ENCODE measurements at regions not wholly inside any gene's neighbourhood (a gene's known extent, or its start where the extent isn't known, plus 50 kb on each side); places are given as distances from the start of the nearest gene placed in this dataset.

GRCh38 chr13:33722216-33722915, 95.6 kb upstream of the RFC3 start:
- peaks cover 5% of the 10 kb centered on the region for H3K4me1 ChIP-seq (ENCODE audit: insufficient read depth, low read length)
- FAIRE-seq (peak; percentile 71), DNase-seq (ENCODE audit: low read depth) (no peak)
- Mint-ChIP-seq H3K4me3 (ENCODE audit: unreplicated experiment) (no peak overlapping the region), H3K9me3 (ENCODE audit: unreplicated experiment) (peaks cover 4% of the 10 kb centered on the region), H3K27me3 (ENCODE audit: low read depth, unreplicated experiment) (no peaks in the 10 kb centered on the region), H3K36me3 (ENCODE audit: low read depth, unreplicated experiment) (no peaks in the 10 kb centered on the region), H3K4me1 (ENCODE audit: low read depth, unreplicated experiment) (peaks cover 22% of the 10 kb centered on the region), H3K27ac (ENCODE audit: unreplicated experiment) (no peak overlapping the region)
- no peak overlapping the region for H3K9ac ChIP-seq (ENCODE audit: low read length)
- H2AFZ ChIP-seq (ENCODE audit: low read depth, low read length), result no peak overlapping the region
- H3K4me3 ChIP-seq (ENCODE audit: insufficient read depth, low read depth, low read length), result no peak overlapping the region
- TF ChIP-seq EZH2 (IDR thresholded peaks at IDR 0.05; ENCODE audit: insufficient read depth, low read length) (no peak), CTCF (IDR thresholded peaks at IDR 0.05; ENCODE audit: insufficient read depth, low read depth, low read length) (no peak)
- no peaks in the 10 kb centered on the region for H3K9me3 ChIP-seq (ENCODE audit: insufficient read depth, low read depth, low read length)
- no peaks in the 10 kb centered on the region for H4K20me1 ChIP-seq (ENCODE audit: insufficient read depth, low read length)
- H3K36me3 ChIP-seq (ENCODE audit: insufficient read depth, low read length), result no peaks in the 10 kb centered on the region
- H3K4me2 ChIP-seq (ENCODE audit: low read length), result no peak overlapping the region
- H3K27me3 ChIP-seq (ENCODE audit: insufficient read depth, low read length), result no peaks in the 10 kb centered on the region
- peak overlapping the region; percentile 27 for H3K27ac ChIP-seq (ENCODE audit: low read depth, low read length)
- no peaks in the 10 kb centered on the region for H3K79me2 ChIP-seq (ENCODE audit: insufficient read depth, low read length)

GRCh38 chr13:33723365-33723764, 94.6 kb upstream of the RFC3 start:
- no peaks in the 10 kb centered on the region for H3K36me3 Mint-ChIP-seq (ENCODE audit: low read depth, unreplicated experiment)
- H3K4me3 Mint-ChIP-seq (ENCODE audit: unreplicated experiment), result no peak overlapping the region

More at GRCh38 chr13:33723365-33723764, 94.6 kb upstream of the RFC3 start:
- no peak for FAIRE-seq
- peak overlapping the region; percentile 8 for H3K27ac ChIP-seq (ENCODE audit: low read depth, low read length)
- TF ChIP-seq EZH2 (IDR thresholded peaks at IDR 0.05; ENCODE audit: insufficient read depth, low read length) (no peak), CTCF (IDR thresholded peaks at IDR 0.05; ENCODE audit: insufficient read depth, low read depth, low read length) (no peak)
- H3K27me3 ChIP-seq (ENCODE audit: insufficient read depth, low read length), result no peaks in the 10 kb centered on the region
- H3K9me3 ChIP-seq (ENCODE audit: insufficient read depth, low read depth, low read length), result no peaks in the 10 kb centered on the region
- H3K4me1 Mint-ChIP-seq (ENCODE audit: low read depth, unreplicated experiment), result peaks cover 22% of the 10 kb centered on the region
- H3K27ac Mint-ChIP-seq (ENCODE audit: unreplicated experiment), result no peak overlapping the region
- no peak overlapping the region for H2AFZ ChIP-seq (ENCODE audit: low read depth, low read length)
- H3K36me3 ChIP-seq (ENCODE audit: insufficient read depth, low read length), result no peaks in the 10 kb centered on the region
- H3K9ac ChIP-seq (ENCODE audit: low read length), result no peak overlapping the region
- no peak overlapping the region for H3K4me3 ChIP-seq (ENCODE audit: insufficient read depth, low read depth, low read length)
- DNase-seq (ENCODE audit: low read depth), result no peak
- H3K9me3 Mint-ChIP-seq (ENCODE audit: unreplicated experiment), result peaks cover 4% of the 10 kb centered on the region
- no peak overlapping the region for H3K4me2 ChIP-seq (ENCODE audit: low read length)
- no peaks in the 10 kb centered on the region for H4K20me1 ChIP-seq (ENCODE audit: insufficient read depth, low read length)
- H3K27me3 Mint-ChIP-seq (ENCODE audit: low read depth, unreplicated experiment), result no peaks in the 10 kb centered on the region
- H3K4me1 ChIP-seq (ENCODE audit: insufficient read depth, low read length), result peaks cover 5% of the 10 kb centered on the region
- H3K79me2 ChIP-seq (ENCODE audit: insufficient read depth, low read length), result no peaks in the 10 kb centered on the region
